ENCODE measurements at regions not wholly inside any gene's neighbourhood (a gene's known extent, or its start where the extent isn't known, plus 50 kb on each side); places are given as distances from the start of the nearest gene placed in this dataset.
A peak's percentile ranks its signal among the peaks of the same experiment; 100 is the strongest.

DNA sequence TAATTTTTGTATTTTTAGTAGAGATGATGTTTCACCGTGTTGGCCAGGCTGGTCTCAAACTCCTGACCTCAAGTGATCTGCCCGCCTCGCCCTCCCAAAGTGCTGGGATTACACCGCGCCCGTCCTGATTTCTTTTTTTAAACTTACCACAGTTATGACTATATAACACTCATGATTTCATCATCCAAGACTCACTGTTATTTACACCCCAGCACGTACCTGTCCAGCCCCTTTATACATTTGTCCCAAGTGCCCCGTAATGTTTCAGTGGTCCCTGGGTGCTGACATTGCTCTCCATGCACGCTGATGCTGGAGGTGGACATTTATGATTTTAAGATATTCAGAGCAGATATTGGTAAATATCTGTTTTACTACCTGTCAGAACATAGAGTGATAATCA lies 219.9 kb upstream of the GMDS start:
- no peak for DNase-seq (ENCODE audit: low read depth)

DNA sequence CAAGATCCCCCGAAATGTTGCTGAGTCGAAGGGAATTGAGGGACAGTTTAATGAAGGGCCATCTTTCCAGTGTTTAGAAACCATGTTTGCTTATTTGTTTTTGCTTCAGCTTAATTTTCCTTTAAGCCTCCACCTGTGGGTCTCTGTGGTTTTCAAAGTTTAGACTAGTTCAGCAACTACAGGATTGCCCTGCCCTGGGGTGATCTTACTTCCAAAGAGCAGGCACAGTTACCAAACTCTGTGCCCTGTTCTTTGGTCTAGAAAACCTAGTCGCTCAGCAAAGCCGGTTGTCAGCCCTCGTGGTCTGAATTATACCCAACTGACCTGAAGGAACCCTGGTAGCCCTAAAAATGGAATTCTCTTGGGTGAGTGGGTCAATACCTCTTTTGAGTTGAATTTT lies 219.2 kb upstream of the GMDS start:
- no peak for DNase-seq (ENCODE audit: low read depth)

DNA sequence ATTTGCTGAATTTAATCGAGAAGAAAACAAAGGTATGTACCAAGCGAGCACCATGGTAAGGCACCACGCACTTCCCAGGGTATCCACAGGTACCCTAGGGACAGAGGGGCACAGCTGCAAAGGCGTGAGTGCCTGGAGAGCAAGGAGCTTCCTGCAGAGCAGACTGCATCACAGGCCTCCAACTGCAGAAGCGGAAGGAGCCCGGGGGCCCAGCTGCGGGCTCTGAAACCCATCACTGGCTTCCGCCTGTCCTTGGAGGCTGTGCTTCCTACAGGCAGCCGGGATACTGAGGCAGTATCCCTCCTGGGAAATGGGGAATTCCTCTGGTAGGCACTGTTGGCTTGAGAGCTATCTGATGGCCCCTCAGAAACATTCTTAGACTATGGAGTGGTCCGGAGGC lies 217.4 kb upstream of the GMDS start:
- DNase-seq (ENCODE audit: low read depth): no peak

GRCh38 chr6:2460216-2460745 lies 214.9 kb upstream of the GMDS start:
- DNase-seq (ENCODE audit: low read depth): peak; percentile 15

DNA sequence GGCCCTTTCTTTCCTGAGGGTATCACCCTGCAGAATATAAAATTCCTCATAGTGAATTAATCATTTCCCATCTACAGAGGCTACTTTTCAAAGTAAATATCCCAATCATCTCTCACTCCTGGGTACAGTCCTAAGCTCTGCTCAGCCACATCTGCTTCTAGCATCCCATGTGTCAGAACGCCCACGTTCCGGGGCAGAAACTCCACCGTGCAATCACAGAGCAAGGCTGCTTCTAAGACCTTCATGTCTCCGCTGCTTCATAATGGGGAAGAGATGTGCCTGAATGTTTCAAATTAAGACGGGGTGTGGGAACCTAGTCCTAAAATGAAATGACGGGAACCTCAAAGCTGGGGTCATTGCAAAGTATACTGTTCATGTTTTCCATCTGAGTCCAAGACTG lies 208.8 kb upstream of the GMDS start:
- no peak for DNase-seq (ENCODE audit: low read depth)

DNA sequence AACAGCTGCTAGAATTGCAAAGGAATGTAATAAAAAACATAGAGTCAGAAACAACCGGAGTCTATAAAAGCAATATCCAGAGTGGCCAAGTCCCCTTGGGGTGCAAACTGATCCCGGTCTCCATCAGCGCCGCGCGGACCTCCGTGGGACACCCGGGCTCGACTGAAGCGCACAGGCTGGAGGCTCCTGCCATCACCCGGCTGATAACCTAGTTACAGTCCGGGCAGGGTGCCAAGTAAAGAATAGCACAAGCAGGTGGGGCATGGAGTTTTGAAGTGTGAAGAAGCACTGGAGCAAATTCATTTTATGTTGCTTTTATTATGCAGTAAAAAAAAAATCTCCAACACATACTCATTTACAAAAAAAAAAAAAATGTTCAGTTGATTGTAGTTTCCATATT lies 205.1 kb upstream of the GMDS start:
- peak; percentile 34 for DNase-seq (ENCODE audit: low read depth)

- DNase-seq (ENCODE audit: low read depth): no peak
These were observed 204.2 kb upstream of the GMDS start for GRCh38 chr6:2449572-2449940.

DNA sequence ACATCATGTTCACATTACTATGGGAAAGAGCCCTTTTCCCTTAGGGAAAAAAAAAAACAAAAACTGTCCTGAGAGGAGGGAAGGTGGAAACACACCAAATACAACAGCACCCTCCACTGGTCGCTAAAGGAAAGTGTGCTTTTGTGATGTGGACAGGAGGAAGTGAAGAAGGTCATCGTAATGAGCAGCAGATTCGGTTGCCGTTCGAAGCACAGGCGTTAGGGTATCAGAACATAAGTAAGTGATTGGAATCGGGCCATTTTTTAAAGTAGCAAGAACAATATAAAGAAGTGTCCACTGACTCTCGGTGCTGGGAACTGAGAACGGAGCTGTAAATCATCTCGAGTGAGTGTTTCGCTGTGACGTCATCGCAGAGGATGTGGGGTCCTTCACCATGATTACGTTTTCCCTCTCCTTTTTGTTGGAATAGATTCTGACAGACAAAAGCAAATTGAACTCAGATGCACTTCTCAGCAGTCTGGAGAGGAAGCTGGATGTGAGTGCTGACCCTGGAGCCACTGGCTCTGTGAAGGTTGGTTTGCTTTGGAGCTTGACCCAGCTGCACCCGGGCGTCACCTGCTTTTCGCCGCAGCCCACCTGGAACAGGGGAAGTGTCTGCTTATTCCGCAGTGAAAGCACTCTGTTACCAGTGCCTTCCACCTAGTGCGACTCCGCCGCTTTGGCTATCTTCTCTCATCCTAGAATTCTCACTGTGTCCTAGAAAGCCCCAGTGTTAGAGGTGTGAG lies 203.6 kb upstream of the GMDS start:
- peak; percentile 88 for DNase-seq (ENCODE audit: low read depth)

DNA sequence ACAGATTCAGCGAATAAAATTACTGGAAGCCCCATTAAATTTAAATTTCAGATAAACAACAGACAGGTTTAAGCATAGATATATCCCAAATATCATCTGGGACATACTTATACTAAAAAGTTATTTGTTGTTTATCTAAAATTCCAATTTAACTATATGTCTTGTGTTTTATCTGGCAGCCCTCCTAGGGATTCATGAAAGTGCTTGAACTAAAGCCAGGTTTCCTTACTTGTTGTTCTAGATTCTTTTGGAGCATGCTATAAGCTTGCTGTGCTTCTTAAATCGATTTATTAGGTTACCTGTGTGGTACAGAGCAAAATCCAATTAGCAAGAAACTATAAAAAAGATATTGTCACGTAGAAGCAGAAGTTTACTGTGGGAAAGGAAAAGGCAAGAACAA lies 202.5 kb upstream of the GMDS start:
- DNase-seq (ENCODE audit: low read depth): no peak

DNA sequence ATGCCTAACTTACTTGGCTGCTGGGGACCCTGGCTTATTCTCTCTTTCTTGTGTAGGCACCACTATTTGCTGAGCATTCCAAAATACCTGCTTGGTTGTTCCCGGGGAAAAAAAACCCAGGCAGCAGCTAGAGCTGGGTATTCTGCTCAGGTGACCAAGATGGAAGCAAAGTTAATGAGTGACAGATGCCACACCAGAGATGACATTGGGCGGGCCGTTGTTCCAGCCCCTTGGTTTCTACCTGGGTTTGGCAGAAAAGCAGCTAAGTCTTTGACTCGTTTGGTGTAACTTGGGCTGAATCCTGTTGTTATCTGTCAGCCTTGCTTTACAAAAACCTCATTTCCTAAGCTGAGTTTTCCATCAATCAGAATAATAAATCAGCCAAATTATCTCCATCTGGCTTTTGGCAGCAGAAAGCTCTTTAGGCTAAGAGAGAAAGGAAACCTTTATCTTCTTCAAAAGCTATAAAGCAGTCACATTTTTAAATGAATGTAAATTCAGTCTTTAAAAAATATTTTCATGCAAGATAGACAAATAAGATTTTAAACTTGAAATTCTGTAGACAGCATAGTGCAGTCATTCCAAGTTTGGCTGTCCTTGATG lies 202.0 kb upstream of the GMDS start:
- no peak for DNase-seq (ENCODE audit: low read depth)

GRCh38 chr6:2441601-2442475 lies 196.4 kb upstream of the GMDS start:
- DNase-seq (ENCODE audit: low read depth): no peak

DNA sequence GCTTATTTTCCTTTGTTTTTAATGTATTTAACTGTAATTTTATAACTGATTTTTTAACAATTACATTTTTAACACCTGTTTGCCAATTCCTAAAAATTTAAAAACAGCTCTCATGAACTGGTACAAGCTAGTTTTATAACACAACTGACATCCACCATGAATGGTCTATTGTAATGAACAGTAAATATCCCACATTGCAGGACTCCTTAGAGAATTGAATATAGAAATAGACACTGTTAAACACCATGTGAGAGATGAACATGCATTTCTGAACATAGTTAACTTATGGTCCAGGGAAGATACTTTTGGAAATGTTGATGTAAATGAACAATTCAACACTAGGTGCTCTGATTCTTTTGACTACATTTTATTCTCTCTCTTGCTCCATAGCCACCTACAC lies 195.1 kb upstream of the GMDS start:
- no peak for DNase-seq (ENCODE audit: low read depth)

DNA sequence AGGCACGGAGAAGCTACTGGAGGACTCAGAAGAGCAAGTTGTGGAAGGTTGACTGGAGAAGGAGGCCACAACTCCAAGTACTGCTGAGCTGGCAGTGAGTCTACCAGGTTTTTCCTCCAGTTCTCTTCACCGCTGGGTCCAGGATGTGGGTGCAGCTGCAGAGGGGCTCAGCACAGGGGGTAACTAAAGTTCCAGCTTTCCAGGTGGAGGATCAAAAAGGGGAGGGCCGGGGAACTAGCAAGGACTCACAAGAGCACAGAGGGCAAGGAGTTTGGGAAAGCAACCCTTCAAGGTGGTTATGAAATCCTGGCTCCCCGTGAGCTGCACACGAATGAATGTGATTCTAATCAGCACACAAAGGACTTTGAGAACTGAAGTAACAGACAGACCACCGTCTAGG lies 194.2 kb upstream of the GMDS start:
- no peak for DNase-seq (ENCODE audit: low read depth)

DNA sequence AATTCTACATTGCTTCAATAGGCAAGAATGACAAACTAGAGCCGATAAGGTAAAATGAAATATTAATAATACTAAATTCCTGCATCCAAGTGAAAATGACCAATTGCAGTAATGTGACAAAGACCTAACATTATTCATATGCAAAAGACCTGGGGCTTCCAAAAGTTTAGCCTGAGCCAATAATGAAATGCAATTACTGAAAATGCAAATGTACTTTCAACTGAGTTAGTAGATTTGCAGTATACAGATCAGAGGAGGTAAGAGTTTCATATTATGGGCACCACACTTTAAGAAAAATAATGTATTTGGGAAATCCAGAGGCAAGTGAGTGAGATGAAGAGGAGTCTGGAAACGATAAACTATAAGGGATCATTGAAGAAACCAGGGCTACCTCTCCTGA lies 193.7 kb upstream of the GMDS start:
- DNase-seq (ENCODE audit: low read depth): no peak

- DNase-seq (ENCODE audit: low read depth): no peak
These were observed 191.2 kb upstream of the GMDS start for GRCh38 chr6:2436410-2437154.

- DNase-seq (ENCODE audit: low read depth): no peak
These were observed 189.9 kb upstream of the GMDS start for GRCh38 chr6:2435323-2435722.

DNA sequence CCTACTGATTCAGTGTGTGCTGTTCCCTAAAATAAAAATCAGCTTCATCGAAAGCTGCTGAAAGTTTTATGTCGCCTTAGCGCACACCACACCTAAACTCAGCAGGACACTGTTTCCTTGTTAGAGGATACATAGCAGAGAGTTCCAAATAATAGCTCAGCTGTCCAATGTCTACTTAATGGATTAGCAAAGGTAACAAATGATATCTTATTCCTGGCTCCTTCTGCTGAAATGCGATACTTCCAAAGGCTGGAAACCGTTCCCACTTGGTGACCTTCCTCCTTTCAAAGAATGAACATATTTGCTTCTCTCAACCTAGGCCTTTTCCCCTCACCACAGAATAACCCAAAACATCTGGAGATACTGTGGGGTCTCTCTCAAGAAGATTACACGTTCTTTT lies 189.5 kb upstream of the GMDS start:
- no peak for DNase-seq (ENCODE audit: low read depth)

DNA sequence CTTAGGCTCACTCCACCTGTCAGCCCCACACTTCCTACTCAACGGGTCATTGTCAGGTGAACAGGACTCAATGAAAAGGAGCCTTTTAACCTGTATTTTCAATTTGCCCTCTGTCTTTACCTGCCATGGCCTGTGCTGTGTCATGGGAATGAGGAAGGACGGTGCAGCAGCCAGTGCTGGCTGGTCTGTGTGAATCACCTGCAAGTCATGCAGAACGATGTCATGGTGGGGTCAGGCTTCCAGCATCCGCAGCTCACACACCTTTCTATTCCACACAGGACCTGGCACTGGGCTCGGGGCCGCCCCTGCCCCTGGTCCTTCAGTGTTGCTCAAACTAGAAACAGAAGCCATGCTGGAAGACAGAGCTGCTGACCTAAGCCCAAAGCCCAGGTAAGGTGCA lies 188.7 kb upstream of the GMDS start:
- peak; percentile 73 for DNase-seq (ENCODE audit: low read depth)

DNA sequence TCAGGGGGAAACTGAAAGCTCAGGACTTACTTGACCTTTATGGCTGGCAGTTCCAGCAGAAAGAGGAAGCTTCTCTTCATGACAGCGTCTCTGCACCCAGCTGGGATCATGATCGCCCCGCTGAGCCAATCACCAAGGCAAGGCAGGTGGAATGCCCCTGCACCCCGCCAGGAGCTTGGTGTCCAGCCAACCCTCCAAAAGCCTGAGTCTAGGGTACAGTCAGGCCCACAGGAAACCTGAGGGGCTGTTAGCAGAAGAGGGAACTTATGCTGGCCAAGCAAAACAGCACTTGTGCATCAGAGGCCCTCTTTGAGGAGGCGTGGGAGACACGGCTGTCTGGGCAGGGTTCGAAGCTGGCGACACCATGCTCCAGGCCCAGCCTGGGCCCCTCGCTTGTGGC lies 188.3 kb upstream of the GMDS start:
- peak; percentile 20 for DNase-seq (ENCODE audit: low read depth)

DNA sequence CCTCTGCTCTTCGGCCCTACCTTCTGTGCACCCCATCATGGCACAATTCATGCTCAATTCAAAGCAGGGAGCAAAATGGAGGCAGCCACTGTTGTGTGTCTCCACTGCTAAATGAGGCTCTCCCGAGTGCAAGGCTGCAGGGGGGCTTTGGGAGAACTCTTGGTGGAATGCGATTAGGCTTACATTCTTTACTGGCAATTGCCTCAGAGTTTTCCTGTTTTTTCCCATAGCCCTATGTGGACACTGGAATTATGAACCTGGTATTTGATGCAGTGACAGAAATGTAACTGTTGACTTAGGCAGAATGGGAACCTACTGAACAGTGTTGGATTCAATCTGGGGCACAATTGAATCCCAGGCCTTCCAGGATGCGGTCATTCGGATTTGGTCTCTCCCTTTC lies 187.9 kb upstream of the GMDS start:
- no peak for DNase-seq (ENCODE audit: low read depth)

DNA sequence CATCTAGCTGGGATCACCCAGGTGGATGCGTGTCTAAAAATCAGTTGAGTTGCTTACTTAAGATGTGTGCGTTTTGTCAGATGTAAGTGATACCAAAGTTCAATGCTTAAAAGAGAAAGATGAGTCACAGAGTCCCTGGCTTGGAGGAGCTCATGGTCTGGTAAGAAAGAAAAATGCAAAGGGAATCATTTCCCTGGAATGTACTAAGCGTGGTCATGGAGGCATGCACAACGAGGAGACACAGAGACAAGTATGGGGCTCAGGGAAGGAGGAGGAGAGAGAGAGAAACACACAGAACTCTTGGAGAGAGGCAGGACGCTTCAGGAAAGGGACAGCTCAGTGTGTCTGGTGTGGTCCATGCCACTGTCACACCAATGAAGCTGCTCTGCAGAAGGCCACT lies 186.9 kb upstream of the GMDS start:
- peak; percentile 85 for DNase-seq (ENCODE audit: low read depth)

- no peak for DNase-seq (ENCODE audit: low read depth)
These were observed 185.2 kb upstream of the GMDS start for GRCh38 chr6:2430612-2431011.

Data from Daoy (cell line).